B cell (primary cell): ENCODE measurements at regions not wholly inside any gene's neighbourhood (a gene's known extent, or its start where the extent isn't known, plus 50 kb on each side); places are given as distances from the start of the nearest gene placed in this dataset.

ENCODE experiments used
- CTCF ChIP-seq: fragments of 200-600 bp; IDR thresholded peaks from one replicate; pipeline ENCODE4 v1.8.0; 2022; ENCODE audit warnings: antibody characterized with exemption, mild to moderate bottlenecking
- EZH2 ChIP-seq: IDR thresholded peaks from 2 replicates; pipeline ENCODE4 v1.6.1; 2012; ENCODE audit warnings: borderline replicate concordance, low read depth, mild to moderate bottlenecking, moderate library complexity, low read length; ENCODE audit not compliant: insufficient read depth, poor library complexity, severe bottlenecking

DNA sequence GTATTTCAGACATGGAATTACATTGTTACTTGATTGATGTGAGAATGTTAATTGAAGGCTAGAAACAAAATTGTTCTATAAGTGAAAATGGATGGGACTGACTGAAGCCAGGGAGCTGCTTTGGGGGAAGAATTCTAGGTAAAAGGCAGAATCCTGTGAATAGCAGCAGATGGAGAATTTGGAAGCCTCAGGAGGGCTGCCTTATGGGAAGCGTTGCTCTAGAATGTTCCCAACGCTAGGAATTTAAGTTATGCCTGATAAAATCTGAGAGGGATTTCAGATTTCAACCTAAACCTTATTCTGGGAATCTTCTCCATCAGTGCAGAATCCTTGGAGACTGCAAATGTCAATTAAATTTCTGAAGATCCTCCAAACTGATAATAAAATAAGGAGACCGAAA is 858.2 kb upstream of the FLRT2 start:
- no peak for TF ChIP-seq CTCF
- TF ChIP-seq EZH2 = no peak
